ENCODE measurements at regions not wholly inside any gene's neighbourhood (a gene's known extent, or its start where the extent isn't known, plus 50 kb on each side); places are given as distances from the start of the nearest gene placed in this dataset.

- TF ChIP-seq FOSL1 (IDR thresholded peaks at IDR 0.05; ENCODE audit: insufficient read depth, low read depth, low read length) (no peak), CREB1 (IDR thresholded peaks at IDR 0.05) (no peak), GTF2F1 (IDR thresholded peaks at IDR 0.05; ENCODE audit: borderline replicate concordance, low read depth, low read length) (no peak), EP300 (IDR thresholded peaks at IDR 0.05; ENCODE audit: borderline replicate concordance in 1 of 2, low read depth in 2 of 2, low read length in 2 of 2) (no peak)
Observed at GRCh38 chr12:31813305-31813704, 84.5 kb upstream of the AMN1 start (continued).

All from H1 (cell line).